ENCODE measurements at regions not wholly inside any gene's neighbourhood (a gene's known extent, or its start where the extent isn't known, plus 50 kb on each side); places are given as distances from the start of the nearest gene placed in this dataset.

GRCh38 chr4:12239897-12240636 lies 811.4 kb upstream of the HS3ST1 start:
- Mint-ChIP-seq H3K9me3 (peaks cover 51% of the 10 kb centered on the region), H3K36me3 (ENCODE audit: low read depth) (peaks cover 5% of the 10 kb centered on the region; the same call in 1 of the 2 replicates), H3K4me3 (no peak overlapping the region), H3K4me1 (ENCODE audit: low read depth) (no peaks in the 10 kb centered on the region), H3K27me3 (ENCODE audit: insufficient read depth) (no peaks in the 10 kb centered on the region), H3K27ac (no peak overlapping the region)
- no peak for DNase-seq
- TF ChIP-seq CTCF (IDR thresholded peaks at IDR 0.05): no peak

DNA sequence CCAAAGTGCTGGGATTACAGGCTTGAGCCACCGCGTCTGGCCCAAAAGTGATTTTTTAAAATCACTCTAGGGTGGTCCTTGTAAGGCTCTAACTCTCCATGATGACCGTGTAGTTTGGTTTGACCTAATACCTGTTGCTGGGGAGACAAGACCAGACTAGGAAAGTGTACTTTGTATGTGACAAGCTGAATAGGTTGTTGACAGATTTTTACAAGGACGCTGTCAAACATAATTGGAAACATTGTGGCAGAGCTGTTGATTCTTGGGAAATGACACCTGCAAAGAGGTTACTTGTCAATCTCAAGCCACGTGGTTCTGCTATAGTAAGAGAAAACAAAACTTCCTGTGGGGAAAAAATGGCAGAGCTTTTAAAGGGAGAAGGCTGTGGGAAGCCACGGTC lies 802.4 kb upstream of the HS3ST1 start:
- no peak for TF ChIP-seq CTCF (IDR thresholded peaks at IDR 0.05)
- Mint-ChIP-seq H3K36me3 (ENCODE audit: low read depth) (no peaks in the 10 kb centered on the region), H3K4me1 (ENCODE audit: low read depth) (no peaks in the 10 kb centered on the region), H3K27ac (no peak overlapping the region), H3K27me3 (ENCODE audit: insufficient read depth) (no peaks in the 10 kb centered on the region; the same call in 1 of the 2 replicates), H3K9me3 (peaks cover 64% of the 10 kb centered on the region), H3K4me3 (no peak overlapping the region)
- DNase-seq: no peak

DNA sequence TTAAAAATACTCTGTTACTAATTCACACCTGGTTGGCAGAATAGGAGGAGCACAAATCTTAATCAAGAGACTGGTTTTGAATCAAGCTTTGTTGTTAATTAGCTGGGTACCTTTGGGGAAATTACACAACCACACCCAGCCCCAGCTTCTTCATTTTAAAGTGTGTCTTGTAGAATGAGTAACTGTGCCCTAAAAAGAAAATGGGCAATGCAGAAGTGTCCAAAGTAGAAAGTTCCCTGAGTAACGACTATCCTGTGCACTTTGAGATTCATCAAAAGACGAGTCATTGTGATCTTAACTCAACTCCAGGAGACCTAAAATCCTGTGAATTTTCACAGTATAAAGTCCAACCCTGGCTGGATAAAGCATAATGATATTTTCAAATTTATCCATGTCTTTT lies 792.3 kb upstream of the HS3ST1 start:
- Mint-ChIP-seq H3K36me3 (ENCODE audit: low read depth) (no peaks in the 10 kb centered on the region), H3K4me1 (ENCODE audit: low read depth) (no peaks in the 10 kb centered on the region), H3K27ac (no peak overlapping the region), H3K9me3 (peaks cover 38% of the 10 kb centered on the region), H3K27me3 (ENCODE audit: insufficient read depth) (no peaks in the 10 kb centered on the region), H3K4me3 (no peak overlapping the region)
- no peak for TF ChIP-seq CTCF (IDR thresholded peaks at IDR 0.05)
- no peak for DNase-seq

GRCh38 chr4:12211636-12212035 lies 782.9 kb upstream of the HS3ST1 start:
- Mint-ChIP-seq H3K36me3 (ENCODE audit: low read depth) (no peaks in the 10 kb centered on the region), H3K27me3 (ENCODE audit: insufficient read depth) (no peaks in the 10 kb centered on the region), H3K4me3 (no peak overlapping the region), H3K27ac (no peak overlapping the region), H3K9me3 (peaks cover 27% of the 10 kb centered on the region), H3K4me1 (ENCODE audit: low read depth) (no peaks in the 10 kb centered on the region)
- DNase-seq: no peak
- TF ChIP-seq CTCF (IDR thresholded peaks at IDR 0.05): no peak

DNA sequence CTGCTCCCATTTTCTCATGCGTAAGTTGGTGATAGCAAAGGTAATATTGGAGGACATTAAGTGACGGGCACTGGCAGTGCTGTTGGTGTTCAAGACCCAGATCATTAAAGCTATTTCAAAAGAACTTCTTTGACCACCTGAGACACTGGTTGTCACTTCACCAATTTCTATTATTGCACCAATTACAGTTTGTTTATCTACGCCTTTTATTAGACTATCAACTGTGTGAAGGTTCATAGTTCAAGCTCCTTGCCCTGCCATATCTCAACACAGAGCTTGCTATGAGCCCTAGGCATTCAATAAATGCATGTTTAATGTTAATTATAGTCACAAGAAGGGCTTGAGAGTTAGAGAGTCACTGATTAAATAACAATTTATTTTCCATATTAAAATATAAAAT lies 778.7 kb upstream of the HS3ST1 start:
- Mint-ChIP-seq H3K9me3 (peaks cover 22% of the 10 kb centered on the region), H3K4me1 (ENCODE audit: low read depth) (no peaks in the 10 kb centered on the region), H3K36me3 (ENCODE audit: low read depth) (0 out of 2 replicates have a peak, but pooled peaks cover 4% of the 10 kb centered on the region), H3K4me3 (no peak overlapping the region), H3K27me3 (ENCODE audit: insufficient read depth) (no peaks in the 10 kb centered on the region), H3K27ac (no peak overlapping the region)
- no peak for DNase-seq
- TF ChIP-seq CTCF (IDR thresholded peaks at IDR 0.05): no peak
